ENCODE measurements at regions not wholly inside any gene's neighbourhood (a gene's known extent, or its start where the extent isn't known, plus 50 kb on each side); places are given as distances from the start of the nearest gene placed in this dataset.
"Not testable (repeated sequence)": the region's sequence is repeated elsewhere in the genome, so short reads cannot be mapped to it uniquely, and the experiment has no call there.

DNA sequence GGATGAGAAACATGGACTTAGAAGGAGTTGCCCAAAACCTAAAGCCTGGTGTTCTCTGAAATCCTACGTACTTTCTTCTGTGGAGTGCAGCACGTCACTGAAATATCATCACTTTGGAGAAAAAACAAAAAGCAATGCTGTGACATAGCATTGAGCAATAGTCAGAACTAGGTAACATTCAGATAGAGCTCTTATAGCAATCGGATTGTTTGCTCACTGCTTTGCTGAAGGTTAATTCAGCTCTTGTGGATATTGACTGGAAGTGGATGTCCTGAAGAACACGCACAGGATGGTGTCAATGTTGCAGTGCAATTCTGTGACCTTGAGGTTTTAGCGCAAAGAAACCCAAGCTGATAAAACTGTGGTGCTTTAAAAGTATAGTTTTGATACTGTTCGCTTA is 114.2 kb upstream of the GRXCR1 start:
- Histone ChIP-seq H3K27me3 (no peaks in the 10 kb centered on the region), H3K36me3 (no peaks in the 10 kb centered on the region), H3K4me1 (no peaks in the 10 kb centered on the region), H3K27ac (no peak overlapping the region), H3K4me3 (no peak overlapping the region), H3K9me3 (no peaks in the 10 kb centered on the region)
- 62 to 63% methylated on average over 6 of the region's 6 CpGs for WGBS, 2 donors
- TF ChIP-seq POLR2A (IDR thresholded peaks at IDR 0.05) (no peak), POLR2AphosphoS5 (IDR thresholded peaks at IDR 0.05) (no peak), EP300 (IDR thresholded peaks at IDR 0.05) (peak in 1 of 4 donors; percentile 57)
- DNase-seq (no peak), ATAC-seq (ENCODE audit: low FRiP score in 2 of 2) (no peak)

DNA sequence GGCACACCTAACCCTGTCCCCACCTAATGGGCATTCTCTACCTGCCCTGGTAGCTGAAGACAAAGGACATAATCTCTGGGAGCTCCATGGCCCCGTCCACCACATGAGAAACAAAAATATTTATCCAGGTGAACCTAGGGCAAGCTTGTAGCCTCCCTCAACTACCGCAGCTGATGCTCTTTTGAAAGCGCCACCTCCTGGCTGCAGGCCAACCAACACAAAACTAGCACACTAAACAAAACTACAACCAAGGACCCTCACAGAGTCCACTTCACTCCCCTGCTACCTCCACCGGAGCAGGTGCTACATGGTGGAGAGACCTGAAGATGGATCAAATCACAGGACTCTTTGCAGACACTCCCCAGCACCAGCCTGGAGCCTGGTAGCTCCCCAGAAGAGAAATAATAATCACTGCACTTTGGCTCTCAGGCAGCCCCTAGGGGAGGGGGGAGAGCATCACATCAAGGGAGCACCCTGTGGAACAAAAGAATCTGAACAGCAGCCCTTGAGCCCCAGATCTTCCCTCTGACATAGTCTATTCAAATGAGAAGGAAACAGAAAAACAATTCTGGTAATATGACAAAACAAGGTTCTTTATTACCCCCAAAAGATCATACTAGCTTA is 111.3 kb upstream of the ATP8A1 start:
- H3K9me3 ChIP-seq = no peaks in the 10 kb centered on the region
- no peaks in the 10 kb centered on the region for H3K36me3 ChIP-seq
- no peak overlapping the region for H3K4me3 ChIP-seq
- no peaks in the 10 kb centered on the region for H3K4me1 ChIP-seq
- TF ChIP-seq, protein P1, sequence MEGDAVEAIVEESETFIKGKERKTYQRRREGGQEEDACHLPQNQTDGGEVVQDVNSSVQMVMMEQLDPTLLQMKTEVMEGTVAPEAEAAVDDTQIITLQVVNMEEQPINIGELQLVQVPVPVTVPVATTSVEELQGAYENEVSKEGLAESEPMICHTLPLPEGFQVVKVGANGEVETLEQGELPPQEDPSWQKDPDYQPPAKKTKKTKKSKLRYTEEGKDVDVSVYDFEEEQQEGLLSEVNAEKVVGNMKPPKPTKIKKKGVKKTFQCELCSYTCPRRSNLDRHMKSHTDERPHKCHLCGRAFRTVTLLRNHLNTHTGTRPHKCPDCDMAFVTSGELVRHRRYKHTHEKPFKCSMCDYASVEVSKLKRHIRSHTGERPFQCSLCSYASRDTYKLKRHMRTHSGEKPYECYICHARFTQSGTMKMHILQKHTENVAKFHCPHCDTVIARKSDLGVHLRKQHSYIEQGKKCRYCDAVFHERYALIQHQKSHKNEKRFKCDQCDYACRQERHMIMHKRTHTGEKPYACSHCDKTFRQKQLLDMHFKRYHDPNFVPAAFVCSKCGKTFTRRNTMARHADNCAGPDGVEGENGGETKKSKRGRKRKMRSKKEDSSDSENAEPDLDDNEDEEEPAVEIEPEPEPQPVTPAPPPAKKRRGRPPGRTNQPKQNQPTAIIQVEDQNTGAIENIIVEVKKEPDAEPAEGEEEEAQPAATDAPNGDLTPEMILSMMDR (IDR thresholded peaks at IDR 0.05) = no peak
- no peak for TF ChIP-seq POLR2A (IDR thresholded peaks at IDR 0.05)
- TF ChIP-seq POLR2AphosphoS5 (IDR thresholded peaks at IDR 0.05) = no peak
- no peak overlapping the region for H3K27ac ChIP-seq
- no peaks in the 10 kb centered on the region for H3K27me3 ChIP-seq
- ATAC-seq (ENCODE audit: low FRiP score in 2 of 2) (no peak), DNase-seq (no peak)
- WGBS, 2 donors = 77 to 89% methylated on average over 4 of the region's 4 CpGs

GRCh38 chr4:42767669-42768068 is 110.8 kb upstream of the ATP8A1 start:
- Histone ChIP-seq H3K27ac (no peak overlapping the region), H3K4me3 (no peak overlapping the region), H3K27me3 (no peaks in the 10 kb centered on the region), H3K9me3 (no peaks in the 10 kb centered on the region), H3K4me1 (no peaks in the 10 kb centered on the region), H3K36me3 (no peaks in the 10 kb centered on the region)
- no peak for ATAC-seq (ENCODE audit: low FRiP score in 2 of 2)
- TF ChIP-seq POLR2AphosphoS5 (IDR thresholded peaks at IDR 0.05) = no peak
- no peak for TF ChIP-seq POLR2A (IDR thresholded peaks at IDR 0.05)
- no peak for TF ChIP-seq EP300 (IDR thresholded peaks at IDR 0.05)
- TF ChIP-seq, protein P1 (IDR thresholded peaks at IDR 0.05) = no peak
- 77 to 91% methylated on average over 5 to 9 of the region's 9 CpGs for WGBS, 2 donors
- no peak for DNase-seq

DNA sequence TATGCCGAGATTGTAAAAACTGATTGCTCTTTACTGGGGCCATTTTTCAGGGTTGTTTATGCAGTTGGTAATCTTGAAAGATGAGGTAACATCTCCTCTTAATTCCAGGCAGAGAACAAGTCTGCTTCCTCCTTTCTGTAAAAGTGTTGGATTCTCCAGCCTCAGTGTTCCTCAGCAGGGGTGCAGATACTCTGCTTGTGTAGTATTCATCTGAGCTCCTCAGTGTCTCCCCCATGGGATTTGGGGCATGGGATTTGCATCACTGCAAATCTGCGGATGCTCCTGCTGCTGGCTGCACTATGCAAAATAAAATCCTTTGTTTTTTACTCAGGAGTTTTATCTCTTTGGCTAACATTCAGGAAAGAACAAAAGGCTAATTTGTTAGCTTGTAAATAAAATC is 104.9 kb upstream of the ATP8A1 start:
- Histone ChIP-seq H3K36me3 (no peaks in the 10 kb centered on the region), H3K4me1 (no peaks in the 10 kb centered on the region), H3K27ac (no peak overlapping the region), H3K4me3 (no peak overlapping the region), H3K27me3 (no peaks in the 10 kb centered on the region), H3K9me3 (no peaks in the 10 kb centered on the region)
- 62 to 64% methylated on average over 2 of the region's 2 CpGs for WGBS, 2 donors
- no peak for ATAC-seq (ENCODE audit: low FRiP score in 2 of 2)
- DNase-seq = no peak
- TF ChIP-seq POLR2A (IDR thresholded peaks at IDR 0.05) (no peak), EP300 (IDR thresholded peaks at IDR 0.05) (no peak), POLR2AphosphoS5 (IDR thresholded peaks at IDR 0.05) (no peak)
- TF ChIP-seq, protein P1 (IDR thresholded peaks at IDR 0.05) = no peak

- WGBS, 2 donors = 55 to 76% methylated on average over 2 of the region's 2 CpGs
- not testable (repeated sequence) for H3K9me3 ChIP-seq; H3K4me1 ChIP-seq; H3K4me3 ChIP-seq; H3K36me3 ChIP-seq; H3K27ac ChIP-seq; ATAC-seq (ENCODE audit: low FRiP score in 2 of 2); DNase-seq; H3K27me3 ChIP-seq
Observed at GRCh38 chr4:42754965-42755364, 98.1 kb upstream of the ATP8A1 start.

GRCh38 chr4:42751587-42751986 is 94.7 kb upstream of the ATP8A1 start:
- no peaks in the 10 kb centered on the region for H3K27me3 ChIP-seq
- ATAC-seq (ENCODE audit: low FRiP score in 2 of 2) (no peak), DNase-seq (no peak)
- H3K27ac ChIP-seq = no peak overlapping the region
- 90 to 92% methylated on average over 1 of the region's 1 CpG for WGBS, 2 donors
- no peaks in the 10 kb centered on the region for H3K4me1 ChIP-seq
- no peaks in the 10 kb centered on the region for H3K9me3 ChIP-seq
- H3K4me3 ChIP-seq = no peak overlapping the region
- H3K36me3 ChIP-seq = no peaks in the 10 kb centered on the region
- TF ChIP-seq POLR2AphosphoS5 (IDR thresholded peaks at IDR 0.05) (no peak), POLR2A (IDR thresholded peaks at IDR 0.05) (no peak), EP300 (IDR thresholded peaks at IDR 0.05) (no peak)
- TF ChIP-seq, protein P1 (IDR thresholded peaks at IDR 0.05) = no peak

Measured in upper lobe of left lung (tissue), 6 donors.